Mesenchymal stem cell (in vitro differentiated cells and primary cell): ENCODE measurements at regions not wholly inside any gene's neighbourhood (a gene's known extent, or its start where the extent isn't known, plus 50 kb on each side); places are given as distances from the start of the nearest gene placed in this dataset.

Experiments
- DNase-seq: peaks from one replicate; pipeline ENCODE4 v3.0.0-alpha.2; 2013
- H2AFZ ChIP-seq: one replicate; pipeline ENCODE4 v1.6.1; 2013; ENCODE audit warnings: low read depth, mild to moderate bottlenecking, control low read depth, inconsistent platforms, low read length, moderate library complexity
- H2AK5ac ChIP-seq: 2 replicates; pipeline ENCODE4 v1.6.1; 2013; ENCODE audit warnings: low read length, moderate library complexity, mild to moderate bottlenecking, inconsistent platforms; ENCODE audit not compliant: severe bottlenecking
- H2BK120ac ChIP-seq: one replicate; pipeline ENCODE4 v1.6.1; 2013; ENCODE audit warnings: low read depth, mild to moderate bottlenecking, inconsistent platforms, low read length, moderate library complexity
- H2BK12ac ChIP-seq, 2 experiments: one replicate each; pipeline ENCODE4 v1.6.1; 2013; ENCODE audit warnings: inconsistent platforms in 2 of 2, low read length in 2 of 2, mild to moderate bottlenecking in 2 of 2, moderate library complexity in 2 of 2, control low read depth in 1 of 2
- H2BK15ac ChIP-seq: one replicate; pipeline ENCODE4 v1.6.1; 2013; ENCODE audit warnings: mild to moderate bottlenecking, low read depth, inconsistent platforms; ENCODE audit not compliant: poor library complexity, severe bottlenecking
- H2BK5ac ChIP-seq: 2 replicates; pipeline ENCODE4 v1.6.1; 2013; ENCODE audit warnings: low read depth, mild to moderate bottlenecking, low read length, control low read depth, inconsistent platforms; ENCODE audit not compliant: poor library complexity, severe bottlenecking
- H3K14ac ChIP-seq, 2 experiments: one replicate each; pipeline ENCODE4 v1.6.1; 2013; ENCODE audit warnings: inconsistent platforms in 2 of 2, low read length in 2 of 2, control low read depth in 1 of 2, mild to moderate bottlenecking in 1 of 2, moderate library complexity in 1 of 2
- H3K18ac ChIP-seq, 2 experiments: one replicate each; pipeline ENCODE4 v1.6.1; 2013; ENCODE audit warnings: inconsistent platforms in 2 of 2, low read length in 2 of 2, control low read depth in 1 of 2, low read depth in 1 of 2, mild to moderate bottlenecking in 1 of 2
- H3K23ac ChIP-seq, 2 experiments: one replicate each; pipeline ENCODE4 v1.6.1; 2013; ENCODE audit warnings: inconsistent platforms in 2 of 2, low read length in 2 of 2, mild to moderate bottlenecking in 2 of 2, moderate library complexity in 2 of 2, control low read depth in 1 of 2
- H3K27ac ChIP-seq: 2 replicates; pipeline ENCODE4 v1.5.1; 2013; ENCODE audit warnings: mild to moderate bottlenecking, moderate library complexity, low read length, control low read depth, inconsistent platforms; ENCODE audit not compliant: poor library complexity, severe bottlenecking
- H3K27me3 ChIP-seq, 2 experiments: 2 replicates each; pipeline versions ENCODE4 v1.6.1 to v1.7.0; 2013; ENCODE audit warnings: low read length in 2 of 2, mild to moderate bottlenecking in 2 of 2, moderate library complexity in 2 of 2, control low read depth in 1 of 2, inconsistent platforms in 1 of 2; ENCODE audit not compliant: control insufficient read depth in 1 of 2, insufficient read depth in 1 of 2
- H3K36me3 ChIP-seq, 2 experiments: 2 replicates each; pipeline versions ENCODE4 v1.6.1 to v1.7.0; 2013; ENCODE audit warnings: low read length in 2 of 2, control low read depth in 1 of 2, inconsistent platforms in 1 of 2, low read depth in 1 of 2, mild to moderate bottlenecking in 1 of 2; ENCODE audit not compliant: insufficient read depth in 2 of 2, control insufficient read depth in 1 of 2
- H3K4ac ChIP-seq, 2 experiments: one replicate each; pipeline ENCODE4 v1.6.1; 2013; ENCODE audit warnings: inconsistent platforms in 2 of 2, low read length in 2 of 2, mild to moderate bottlenecking in 2 of 2, moderate library complexity in 2 of 2, control low read depth in 1 of 2, low read depth in 1 of 2
- H3K4me1 ChIP-seq: 2 replicates; pipeline ENCODE4 v1.6.1; 2013; ENCODE audit warnings: low read depth, low read length, control low read depth; ENCODE audit not compliant: control insufficient read depth, insufficient read depth
- H3K4me2 ChIP-seq: 2 replicates; pipeline ENCODE4 v1.6.1; 2013; ENCODE audit warnings: low read length, mild to moderate bottlenecking, inconsistent platforms; ENCODE audit not compliant: poor library complexity, severe bottlenecking
- H3K4me3 ChIP-seq, 2 experiments: 2 replicates each; pipeline versions ENCODE4 v1.5.1 to v1.7.0; 2013; ENCODE audit warnings: low read length in 2 of 2, mild to moderate bottlenecking in 2 of 2, control low read depth in 1 of 2, low read depth in 1 of 2; ENCODE audit not compliant: insufficient read depth in 1 of 2
- H3K79me1 ChIP-seq: replicated peaks from 2 replicates; pipeline ENCODE4 v1.6.1; 2013; ENCODE audit warnings: mild to moderate bottlenecking, control low read depth, low read length, inconsistent platforms; ENCODE audit not compliant: poor library complexity, severe bottlenecking
- H3K9ac ChIP-seq: 2 replicates; pipeline ENCODE4 v1.7.0; 2013; ENCODE audit warnings: mild to moderate bottlenecking, low read length, moderate library complexity
- H3K9me3 ChIP-seq: 2 replicates; pipeline ENCODE4 v1.7.0; 2013; ENCODE audit warnings: mild to moderate bottlenecking, low read length; ENCODE audit not compliant: control insufficient read depth
- H4K8ac ChIP-seq: one replicate; pipeline ENCODE4 v1.6.1; 2013; ENCODE audit warnings: inconsistent platforms, mild to moderate bottlenecking, low read length, moderate library complexity
- H4K91ac ChIP-seq: one replicate; pipeline ENCODE4 v1.6.1; 2013; ENCODE audit warnings: mild to moderate bottlenecking, low read length, inconsistent platforms
- WGBS: methylation state at CpG from one replicate; pipeline ENCODE4 v1.1.7; 2013; ENCODE audit warnings: mixed read lengths; 5-methylcytosine and 5-hydroxymethylcytosine counted together

- H3K27ac ChIP-seq = no peak overlapping the region
- no peaks in the 10 kb centered on the region for H3K4me1 ChIP-seq
- no peak overlapping the region for H2BK5ac ChIP-seq
- H3K27me3 ChIP-seq = no peaks in the 10 kb centered on the region
- H3K79me1 ChIP-seq = no peaks in the 10 kb centered on the region
- H3K9me3 ChIP-seq = no peaks in the 10 kb centered on the region
- no peak overlapping the region for H4K91ac ChIP-seq
- H2BK120ac ChIP-seq = no peak overlapping the region
- no peak overlapping the region for H2BK15ac ChIP-seq
- H2BK12ac ChIP-seq = no peak overlapping the region
- H3K18ac ChIP-seq = no peak overlapping the region
- no peaks in the 10 kb centered on the region for H3K36me3 ChIP-seq
- H3K9ac ChIP-seq = no peak overlapping the region
- no peak overlapping the region for H3K14ac ChIP-seq
- no peak overlapping the region for H3K4ac ChIP-seq
- no peak overlapping the region for H2AFZ ChIP-seq
- no peak overlapping the region for H2AK5ac ChIP-seq
- no peak overlapping the region for H3K4me3 ChIP-seq
- DNase-seq = no peak
- 90% methylated on average over 1 of the region's 3 CpGs for WGBS
- H3K23ac ChIP-seq = no peak overlapping the region
- H4K8ac ChIP-seq = no peak overlapping the region
- H3K4me2 ChIP-seq = no peak overlapping the region
Measured at GRCh38 chr4:157942017-157942416, 230.8 kb downstream of the GASK1B start.

- WGBS = no CpG with 5 or more reads among the region's 2 CpGs
- H3K27ac ChIP-seq = no peak overlapping the region
- no peaks in the 10 kb centered on the region for H3K4me1 ChIP-seq
- no peaks in the 10 kb centered on the region for H3K27me3 ChIP-seq
- no peak overlapping the region for H3K4me2 ChIP-seq
- no peak overlapping the region for H2BK5ac ChIP-seq
- DNase-seq = no peak
- no peak overlapping the region for H3K9ac ChIP-seq
- H2BK120ac ChIP-seq = no peak overlapping the region
- H2AK5ac ChIP-seq = no peak overlapping the region
- H3K4me3 ChIP-seq = no peak overlapping the region
- H2BK12ac ChIP-seq = no peak overlapping the region
- no peaks in the 10 kb centered on the region for H3K9me3 ChIP-seq
- H3K79me1 ChIP-seq = no peaks in the 10 kb centered on the region
- no peak overlapping the region for H3K18ac ChIP-seq
- H3K23ac ChIP-seq = no peak overlapping the region
- H4K91ac ChIP-seq = no peak overlapping the region
- no peak overlapping the region for H4K8ac ChIP-seq
- H2BK15ac ChIP-seq = no peak overlapping the region
- H3K4ac ChIP-seq = no peak overlapping the region
- no peak overlapping the region for H2AFZ ChIP-seq
- no peaks in the 10 kb centered on the region for H3K36me3 ChIP-seq
- no peak overlapping the region for H3K14ac ChIP-seq
Measured at GRCh38 chr4:157934151-157934550, 238.7 kb downstream of the GASK1B start.

GRCh38 chr4:157932936-157933335 lies 239.9 kb downstream of the GASK1B start:
- 88% methylated on average over 1 of the region's 1 CpG for WGBS

GRCh38 chr4:157929486-157929885 lies 243.3 kb downstream of the GASK1B start:
- no peaks in the 10 kb centered on the region for H3K4me1 ChIP-seq
- no peak overlapping the region for H2BK15ac ChIP-seq
- H2AFZ ChIP-seq = no peak overlapping the region

More at GRCh38 chr4:157932936-157933335, 239.9 kb downstream of the GASK1B start:
- H3K27me3 ChIP-seq = no peaks in the 10 kb centered on the region
- no peak overlapping the region for H2BK120ac ChIP-seq
- H2AK5ac ChIP-seq = no peak overlapping the region
- H3K9ac ChIP-seq = no peak overlapping the region
- DNase-seq = no peak
- H3K4me3 ChIP-seq = no peak overlapping the region
- H4K91ac ChIP-seq = no peak overlapping the region
- H3K9me3 ChIP-seq = no peaks in the 10 kb centered on the region
- H3K4me2 ChIP-seq = no peak overlapping the region
- H2BK12ac ChIP-seq = no peak overlapping the region
- H3K4ac ChIP-seq = no peak overlapping the region
- no peaks in the 10 kb centered on the region for H3K36me3 ChIP-seq
- H3K27ac ChIP-seq = no peak overlapping the region
- no peak overlapping the region for H3K23ac ChIP-seq
- no peak overlapping the region for H4K8ac ChIP-seq
- H3K18ac ChIP-seq = no peak overlapping the region
- no peak overlapping the region for H2AFZ ChIP-seq
- no peak overlapping the region for H3K14ac ChIP-seq
- H2BK5ac ChIP-seq = no peak overlapping the region
- no peaks in the 10 kb centered on the region for H3K79me1 ChIP-seq
- H2BK15ac ChIP-seq = no peak overlapping the region
- H3K4me1 ChIP-seq = no peaks in the 10 kb centered on the region

More at GRCh38 chr4:157929486-157929885, 243.3 kb downstream of the GASK1B start:
- Histone ChIP-seq H2BK12ac (no peak overlapping the region), H4K8ac (no peak overlapping the region), H3K9me3 (no peaks in the 10 kb centered on the region), H3K4ac (no peak overlapping the region), H3K27me3 (no peaks in the 10 kb centered on the region), H3K79me1 (no peaks in the 10 kb centered on the region), H3K14ac (no peak overlapping the region), H3K4me2 (no peak overlapping the region), H2AK5ac (no peak overlapping the region), H3K4me3 (no peak overlapping the region), H3K27ac (no peak overlapping the region), H2BK120ac (no peak overlapping the region), H4K91ac (no peak overlapping the region), H3K18ac (no peak overlapping the region), H3K9ac (no peak overlapping the region), H3K36me3 (no peaks in the 10 kb centered on the region), H2BK5ac (no peak overlapping the region), H3K23ac (no peak overlapping the region)
- WGBS = 83% methylated on average over 1 of the region's 1 CpG
- no peak for DNase-seq
